ENCODE measurements at regions not wholly inside any gene's neighbourhood (a gene's known extent, or its start where the extent isn't known, plus 50 kb on each side); places are given as distances from the start of the nearest gene placed in this dataset.

GRCh38 chr4:81771721-81772120 lies 300.0 kb upstream of the RASGEF1B start:
- DNase-seq (no peak), ATAC-seq (ENCODE audit: low FRiP score) (no peak)
- H3K4me3 ChIP-seq (ENCODE audit: low read length in 2 of 2), result no peak overlapping the region
- H3K27me3 ChIP-seq (ENCODE audit: control insufficient read depth in 1 of 2, insufficient read depth in 2 of 2, low read length in 1 of 2), result no peaks in the 10 kb centered on the region
- H3K36me3 ChIP-seq (ENCODE audit: control insufficient read depth in 1 of 2, insufficient read depth in 2 of 2, low read length in 1 of 2), result no peaks in the 10 kb centered on the region
- no peak overlapping the region for H3K27ac ChIP-seq (ENCODE audit: low read depth in 1 of 2, low read length in 2 of 2)
- no peaks in the 10 kb centered on the region for H3K4me1 ChIP-seq (ENCODE audit: control insufficient read depth in 1 of 2, insufficient read depth in 2 of 2, low read length in 2 of 2)
- 60 to 71% methylated on average over 1 of the region's 1 CpG for WGBS, 2 donors
- intact Hi-C loops (cut with DNase I), result no loop called here
- H3K9me3 ChIP-seq (ENCODE audit: control insufficient read depth, low read length), result no peaks in the 10 kb centered on the region

GRCh38 chr4:81769244-81769643 lies 297.5 kb upstream of the RASGEF1B start:
- no peaks in the 10 kb centered on the region for H3K27me3 ChIP-seq (ENCODE audit: control insufficient read depth in 1 of 2, insufficient read depth in 2 of 2, low read length in 1 of 2)
- no peak overlapping the region for H3K4me3 ChIP-seq (ENCODE audit: low read length in 2 of 2)
- DNase-seq (no peak), ATAC-seq (ENCODE audit: low FRiP score) (no peak)
- no peaks in the 10 kb centered on the region for H3K36me3 ChIP-seq (ENCODE audit: control insufficient read depth in 1 of 2, insufficient read depth in 2 of 2, low read length in 1 of 2)
- intact Hi-C loops (cut with DNase I), result no loop called here
- no peaks in the 10 kb centered on the region for H3K9me3 ChIP-seq (ENCODE audit: control insufficient read depth, low read length)
- H3K27ac ChIP-seq (ENCODE audit: low read depth in 1 of 2, low read length in 2 of 2), result no peak overlapping the region
- H3K4me1 ChIP-seq (ENCODE audit: control insufficient read depth in 1 of 2, insufficient read depth in 2 of 2, low read length in 2 of 2), result no peaks in the 10 kb centered on the region
- 93 to 95% methylated on average over 2 of the region's 2 CpGs for whole genome bisulfite sequencing, 2 donors

- Histone ChIP-seq H3K27me3 (ENCODE audit: control insufficient read depth in 1 of 2, insufficient read depth in 2 of 2, low read length in 1 of 2) (no peaks in the 10 kb centered on the region), H3K4me3 (ENCODE audit: low read length in 2 of 2) (no peak overlapping the region), H3K4me1 (ENCODE audit: control insufficient read depth in 1 of 2, insufficient read depth in 2 of 2, low read length in 2 of 2) (no peaks in the 10 kb centered on the region), H3K27ac (ENCODE audit: low read depth in 1 of 2, low read length in 2 of 2) (no peak overlapping the region), H3K9me3 (ENCODE audit: control insufficient read depth, low read length) (no peaks in the 10 kb centered on the region), H3K36me3 (ENCODE audit: control insufficient read depth in 1 of 2, insufficient read depth in 2 of 2, low read length in 1 of 2) (no peaks in the 10 kb centered on the region)
- no peak for ATAC-seq (ENCODE audit: low FRiP score)
- no peak for DNase-seq
- intact Hi-C loops (cut with DNase I), result no loop called here
- WGBS, 2 donors, result 96 to 99% methylated on average over 1 of the region's 1 CpG
These were observed 287.0 kb upstream of the RASGEF1B start for GRCh38 chr4:81758574-81759264.

GRCh38 chr4:81757691-81758090 lies 286.0 kb upstream of the RASGEF1B start:
- 94 to 97% methylated on average over 2 of the region's 2 CpGs for WGBS, 2 donors
- Histone ChIP-seq H3K27me3 (ENCODE audit: control insufficient read depth in 1 of 2, insufficient read depth in 2 of 2, low read length in 1 of 2) (no peaks in the 10 kb centered on the region), H3K27ac (ENCODE audit: low read depth in 1 of 2, low read length in 2 of 2) (no peak overlapping the region), H3K4me1 (ENCODE audit: control insufficient read depth in 1 of 2, insufficient read depth in 2 of 2, low read length in 2 of 2) (no peaks in the 10 kb centered on the region), H3K4me3 (ENCODE audit: low read length in 2 of 2) (no peak overlapping the region), H3K36me3 (ENCODE audit: control insufficient read depth in 1 of 2, insufficient read depth in 2 of 2, low read length in 1 of 2) (no peaks in the 10 kb centered on the region), H3K9me3 (ENCODE audit: control insufficient read depth, low read length) (no peaks in the 10 kb centered on the region)
- ATAC-seq (ENCODE audit: low FRiP score), result no peak
- peak in 1 of 2 donors; percentile 52 for DNase-seq
- intact Hi-C loops (cut with DNase I), result no loop called here

GRCh38 chr4:81756973-81757372 lies 285.3 kb upstream of the RASGEF1B start:
- H3K4me1 ChIP-seq (ENCODE audit: control insufficient read depth in 1 of 2, insufficient read depth in 2 of 2, low read length in 2 of 2), result no peaks in the 10 kb centered on the region
- WGBS, 2 donors, result 83 to 85% methylated on average over 3 of the region's 3 CpGs
- no peak for ATAC-seq (ENCODE audit: low FRiP score)
- H3K36me3 ChIP-seq (ENCODE audit: control insufficient read depth in 1 of 2, insufficient read depth in 2 of 2, low read length in 1 of 2), result no peaks in the 10 kb centered on the region
- no peaks in the 10 kb centered on the region for H3K27me3 ChIP-seq (ENCODE audit: control insufficient read depth in 1 of 2, insufficient read depth in 2 of 2, low read length in 1 of 2)
- no peak overlapping the region for H3K4me3 ChIP-seq (ENCODE audit: low read length in 2 of 2)
- DNase-seq, result no peak
- no peak overlapping the region for H3K27ac ChIP-seq (ENCODE audit: low read depth in 1 of 2, low read length in 2 of 2)
- H3K9me3 ChIP-seq (ENCODE audit: control insufficient read depth, low read length), result no peaks in the 10 kb centered on the region
- intact Hi-C loops (cut with DNase I), result no loop called here

- no peaks in the 10 kb centered on the region for H3K27me3 ChIP-seq (ENCODE audit: control insufficient read depth in 1 of 2, insufficient read depth in 2 of 2, low read length in 1 of 2)
- ATAC-seq (ENCODE audit: low FRiP score), result no peak
- no peaks in the 10 kb centered on the region for H3K36me3 ChIP-seq (ENCODE audit: control insufficient read depth in 1 of 2, insufficient read depth in 2 of 2, low read length in 1 of 2)
- DNase-seq, result no peak
- H3K27ac ChIP-seq (ENCODE audit: low read depth in 1 of 2, low read length in 2 of 2), result no peak overlapping the region
- WGBS, 2 donors, result 81 to 83% methylated on average over 2 of the region's 2 CpGs
- intact Hi-C loops (cut with DNase I), result no loop called here
- H3K4me3 ChIP-seq (ENCODE audit: low read length in 2 of 2), result no peak overlapping the region
- H3K4me1 ChIP-seq (ENCODE audit: control insufficient read depth in 1 of 2, insufficient read depth in 2 of 2, low read length in 2 of 2), result no peaks in the 10 kb centered on the region
- H3K9me3 ChIP-seq (ENCODE audit: control insufficient read depth, low read length), result no peaks in the 10 kb centered on the region
These were observed 284.3 kb upstream of the RASGEF1B start for GRCh38 chr4:81756042-81756441.

- intact Hi-C loops (cut with DNase I), result no loop called here
These were observed 282.5 kb upstream of the RASGEF1B start for GRCh38 chr4:81754169-81754568.

GRCh38 chr4:81751531-81752289 lies 280.0 kb upstream of the RASGEF1B start:
- ATAC-seq (ENCODE audit: low FRiP score), result no peak
- no peak overlapping the region for H3K4me3 ChIP-seq (ENCODE audit: low read length in 2 of 2)
- no peaks in the 10 kb centered on the region for H3K9me3 ChIP-seq (ENCODE audit: control insufficient read depth, low read length)
- H3K36me3 ChIP-seq (ENCODE audit: control insufficient read depth in 1 of 2, insufficient read depth in 2 of 2, low read length in 1 of 2), result no peaks in the 10 kb centered on the region
- no peaks in the 10 kb centered on the region for H3K27me3 ChIP-seq (ENCODE audit: control insufficient read depth in 1 of 2, insufficient read depth in 2 of 2, low read length in 1 of 2)
- no peak overlapping the region for H3K27ac ChIP-seq (ENCODE audit: low read depth in 1 of 2, low read length in 2 of 2)
- intact Hi-C loops (cut with DNase I), result no loop called here
- 93 to 95% methylated on average over 6 of the region's 6 CpGs for WGBS, 2 donors
- no peaks in the 10 kb centered on the region for H3K4me1 ChIP-seq (ENCODE audit: control insufficient read depth in 1 of 2, insufficient read depth in 2 of 2, low read length in 2 of 2)
- DNase-seq, result no peak

More at GRCh38 chr4:81754169-81754568, 282.5 kb upstream of the RASGEF1B start:
- Histone ChIP-seq H3K4me3 (ENCODE audit: low read length in 2 of 2) (no peak overlapping the region), H3K9me3 (ENCODE audit: control insufficient read depth, low read length) (no peaks in the 10 kb centered on the region), H3K27me3 (ENCODE audit: control insufficient read depth in 1 of 2, insufficient read depth in 2 of 2, low read length in 1 of 2) (no peaks in the 10 kb centered on the region), H3K36me3 (ENCODE audit: control insufficient read depth in 1 of 2, insufficient read depth in 2 of 2, low read length in 1 of 2) (no peaks in the 10 kb centered on the region), H3K4me1 (ENCODE audit: control insufficient read depth in 1 of 2, insufficient read depth in 2 of 2, low read length in 2 of 2) (no peaks in the 10 kb centered on the region), H3K27ac (ENCODE audit: low read depth in 1 of 2, low read length in 2 of 2) (no peak overlapping the region)
- ATAC-seq (ENCODE audit: low FRiP score) (no peak), DNase-seq (no peak)
- WGBS, 2 donors, result 81 to 84% methylated on average over 4 of the region's 4 CpGs

Data from aorta (tissue), 5 donors.